ENCODE measurements at regions not wholly inside any gene's neighbourhood (a gene's known extent, or its start where the extent isn't known, plus 50 kb on each side); places are given as distances from the start of the nearest gene placed in this dataset.

DNA sequence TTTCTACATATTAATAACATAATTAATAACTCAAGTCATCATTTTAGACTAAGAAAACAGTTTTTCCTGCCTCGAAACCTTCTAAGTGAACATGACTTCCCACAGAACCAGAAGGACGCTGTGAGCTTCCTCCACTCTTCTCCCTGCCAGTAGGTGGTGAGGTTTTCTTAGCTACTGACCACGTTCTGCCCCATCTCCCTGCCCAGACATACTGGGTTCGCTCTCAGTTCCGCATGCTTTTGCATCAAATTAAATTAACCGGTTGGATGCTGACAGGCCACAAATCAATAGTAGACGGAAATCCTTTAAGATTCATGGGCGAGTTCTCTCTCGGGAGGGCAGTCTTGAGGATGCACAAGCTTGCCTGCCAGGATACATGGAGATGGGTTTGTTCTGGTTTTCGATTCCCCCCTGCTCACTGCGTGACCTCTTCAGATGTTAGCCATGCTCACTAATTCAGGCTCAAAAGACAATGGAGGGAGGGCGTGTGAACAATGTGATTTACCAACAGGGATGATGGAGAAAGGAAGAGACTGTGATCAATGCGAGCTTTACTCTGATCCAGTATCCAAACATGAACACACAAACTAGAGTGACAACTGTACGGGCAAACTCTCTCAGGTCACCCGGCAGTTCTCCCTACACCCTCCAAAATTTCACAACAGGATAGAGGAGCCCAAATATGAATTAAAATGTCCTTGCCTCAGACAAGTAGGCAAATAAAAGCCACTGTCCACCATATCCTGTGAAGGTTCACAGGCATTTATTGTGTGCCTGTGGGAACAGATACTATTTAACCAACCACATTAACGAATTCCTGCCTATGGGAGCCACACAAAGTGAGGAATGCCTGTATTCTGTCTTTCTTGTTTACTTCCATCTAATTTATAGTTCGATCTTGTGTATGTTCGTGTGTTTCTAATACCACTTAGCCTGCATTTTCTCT lies 375.7 kb downstream of the EIPR1 start:
- no peaks in the 10 kb centered on the region for H3K9me3 ChIP-seq
- intact Hi-C loops (cut with DNase I) = no loop called here
- no peaks in the 10 kb centered on the region for H3K4me1 ChIP-seq
- no peak overlapping the region for H3K27ac ChIP-seq
- no peak for DNase-seq (ENCODE audit: low spot score in 2 of 2)
- no peak overlapping the region for H3K4me3 ChIP-seq
- TF ChIP-seq, protein P1, sequence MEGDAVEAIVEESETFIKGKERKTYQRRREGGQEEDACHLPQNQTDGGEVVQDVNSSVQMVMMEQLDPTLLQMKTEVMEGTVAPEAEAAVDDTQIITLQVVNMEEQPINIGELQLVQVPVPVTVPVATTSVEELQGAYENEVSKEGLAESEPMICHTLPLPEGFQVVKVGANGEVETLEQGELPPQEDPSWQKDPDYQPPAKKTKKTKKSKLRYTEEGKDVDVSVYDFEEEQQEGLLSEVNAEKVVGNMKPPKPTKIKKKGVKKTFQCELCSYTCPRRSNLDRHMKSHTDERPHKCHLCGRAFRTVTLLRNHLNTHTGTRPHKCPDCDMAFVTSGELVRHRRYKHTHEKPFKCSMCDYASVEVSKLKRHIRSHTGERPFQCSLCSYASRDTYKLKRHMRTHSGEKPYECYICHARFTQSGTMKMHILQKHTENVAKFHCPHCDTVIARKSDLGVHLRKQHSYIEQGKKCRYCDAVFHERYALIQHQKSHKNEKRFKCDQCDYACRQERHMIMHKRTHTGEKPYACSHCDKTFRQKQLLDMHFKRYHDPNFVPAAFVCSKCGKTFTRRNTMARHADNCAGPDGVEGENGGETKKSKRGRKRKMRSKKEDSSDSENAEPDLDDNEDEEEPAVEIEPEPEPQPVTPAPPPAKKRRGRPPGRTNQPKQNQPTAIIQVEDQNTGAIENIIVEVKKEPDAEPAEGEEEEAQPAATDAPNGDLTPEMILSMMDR (IDR thresholded peaks at IDR 0.05) = no peak
- H3K36me3 ChIP-seq = no peaks in the 10 kb centered on the region
- no peaks in the 10 kb centered on the region for H3K27me3 ChIP-seq

DNA sequence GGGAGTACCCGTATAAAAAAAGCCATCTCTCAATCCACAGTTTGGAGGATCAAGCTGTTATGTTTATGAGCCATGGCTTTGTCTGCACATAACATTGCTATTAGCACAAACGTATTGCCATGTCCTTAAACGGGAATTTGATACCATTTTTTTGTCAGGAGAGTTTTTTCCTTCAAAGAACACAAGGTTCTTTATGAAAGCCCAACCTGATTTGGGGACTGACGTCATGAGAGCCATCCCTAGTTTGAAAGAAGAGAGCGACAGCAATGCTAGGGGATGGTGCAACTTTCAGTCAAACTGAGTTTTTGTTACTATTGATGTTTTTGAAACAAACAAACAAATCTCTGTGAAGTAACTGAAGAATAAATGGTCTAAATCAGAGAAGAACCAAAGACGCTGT lies 376.6 kb downstream of the EIPR1 start:
- TF ChIP-seq, protein P1 (IDR thresholded peaks at IDR 0.05) = no peak
- intact Hi-C loops (cut with DNase I) = no loop called here

DNA sequence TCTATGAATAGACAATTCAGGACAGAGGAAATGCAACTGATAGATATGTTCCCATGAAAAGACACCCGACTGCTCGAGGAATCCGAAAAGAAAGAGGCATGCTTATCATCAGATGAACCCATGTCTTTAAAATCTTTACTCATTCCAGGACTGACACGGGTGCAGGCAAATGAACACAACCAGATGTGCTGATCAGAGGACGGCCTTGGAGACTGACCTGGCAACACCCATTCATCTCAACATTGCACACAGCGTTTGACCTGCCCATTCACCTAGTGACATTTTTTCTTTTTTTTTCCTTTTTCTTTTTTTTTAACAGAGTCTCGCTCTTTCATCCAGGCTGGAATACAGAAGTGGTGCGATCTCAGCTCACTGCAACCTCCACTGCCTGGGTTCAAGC lies 377.5 kb downstream of the EIPR1 start:
- no peak overlapping the region for H3K4me3 ChIP-seq
- H3K4me1 ChIP-seq = no peaks in the 10 kb centered on the region
- H3K36me3 ChIP-seq = no peaks in the 10 kb centered on the region
- no peaks in the 10 kb centered on the region for H3K27me3 ChIP-seq
- H3K27ac ChIP-seq = no peak overlapping the region
- H3K9me3 ChIP-seq = no peaks in the 10 kb centered on the region
- TF ChIP-seq, protein P1 (IDR thresholded peaks at IDR 0.05) = no peak
- intact Hi-C loops (cut with DNase I) = no loop called here
- no peak for DNase-seq (ENCODE audit: low spot score in 2 of 2)

More for the DNA sequence above, 376.6 kb downstream of the EIPR1 start:
- Histone ChIP-seq H3K4me1 (no peaks in the 10 kb centered on the region), H3K36me3 (no peaks in the 10 kb centered on the region), H3K4me3 (no peak overlapping the region), H3K27me3 (no peaks in the 10 kb centered on the region), H3K27ac (no peak overlapping the region), H3K9me3 (no peaks in the 10 kb centered on the region)
- no peak for DNase-seq (ENCODE audit: low spot score in 2 of 2)

DNA sequence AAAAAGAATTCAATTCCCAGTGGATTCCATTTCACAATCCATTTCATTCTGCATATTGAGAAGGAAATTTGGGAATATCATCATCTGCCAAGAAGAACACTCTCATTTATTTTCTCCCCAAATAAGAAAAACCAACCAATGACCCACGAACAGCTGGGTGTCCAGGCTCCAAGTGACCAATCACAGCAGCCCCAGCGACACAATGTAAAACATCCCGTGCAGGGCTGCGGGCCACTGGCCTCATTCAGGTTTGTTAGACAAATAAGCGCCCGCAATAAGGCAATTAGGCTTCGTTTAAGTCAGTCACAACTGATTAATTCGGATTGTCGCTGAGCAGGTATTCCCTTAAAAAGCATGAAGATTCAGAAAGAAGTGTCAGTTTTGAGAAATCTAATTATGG lies 378.6 kb downstream of the EIPR1 start:
- Histone ChIP-seq H3K27ac (no peak overlapping the region), H3K9me3 (no peaks in the 10 kb centered on the region), H3K36me3 (no peaks in the 10 kb centered on the region), H3K4me1 (no peaks in the 10 kb centered on the region), H3K4me3 (no peak overlapping the region), H3K27me3 (no peaks in the 10 kb centered on the region)
- TF ChIP-seq, protein P1 (IDR thresholded peaks at IDR 0.05) = no peak
- intact Hi-C loops (cut with DNase I) = no loop called here
- no peak for DNase-seq (ENCODE audit: low spot score in 2 of 2)

DNA sequence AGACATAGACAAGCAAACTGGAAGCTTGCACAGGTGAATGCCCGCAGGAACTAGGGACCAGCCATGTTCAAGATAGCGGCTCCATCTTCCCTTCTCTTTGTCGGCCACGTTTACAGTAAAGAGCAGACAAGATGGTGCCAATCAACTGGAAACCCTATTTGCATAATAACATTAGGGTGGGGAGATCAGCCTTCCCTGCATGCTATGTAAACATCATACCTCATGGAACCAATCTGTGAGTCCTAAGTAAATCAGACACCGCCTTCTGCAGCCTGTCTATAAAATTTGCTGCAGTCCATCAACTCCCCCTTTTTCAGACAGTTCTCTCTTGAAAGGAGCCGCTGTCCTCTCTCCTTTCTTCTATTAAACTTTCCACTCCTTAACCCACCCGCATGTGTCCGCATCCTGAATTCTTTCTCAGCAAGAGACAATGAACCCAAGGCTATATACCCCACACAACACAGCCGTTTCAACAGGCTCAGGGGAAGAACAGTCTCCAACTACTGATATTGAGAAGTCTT lies 384.4 kb downstream of the EIPR1 start:
- H3K27me3 ChIP-seq = no peaks in the 10 kb centered on the region
- no peaks in the 10 kb centered on the region for H3K4me1 ChIP-seq
- H3K9me3 ChIP-seq = peaks cover 0 to 3% of the 10 kb centered on the region in 2 donors
- no peaks in the 10 kb centered on the region for H3K36me3 ChIP-seq
- H3K27ac ChIP-seq = no peak overlapping the region
- TF ChIP-seq, protein P1 (IDR thresholded peaks at IDR 0.05) = no peak
- no peak overlapping the region for H3K4me3 ChIP-seq
- intact Hi-C loops (cut with DNase I) = no loop called here
- DNase-seq (ENCODE audit: low spot score in 2 of 2) = no peak
